Activated CD4-positive, alpha-beta memory T cell treated with anti-CD3 and anti-CD28 coated beads, Interleukin-2, amount 10 ng/mL, durations not matched to agents 7 days and 5 days (primary cell): ENCODE measurements at regions not wholly inside any gene's neighbourhood (a gene's known extent, or its start where the extent isn't known, plus 50 kb on each side); places are given as distances from the start of the nearest gene placed in this dataset.

Experiments
- CTCF ChIA-PET: fragments of 350-600 bp; sonication (Branson Sonifier 250); formaldehyde crosslinking; loops from one replicate; lab custom pipeline; 2021; ENCODE audit warnings: antibody characterized with exemption, inconsistent platforms; lab: Charles Lee
- POLR2A ChIA-PET: fragments of 350-600 bp; sonication (Branson Sonifier 250); formaldehyde crosslinking; loops from one replicate; lab custom pipeline; 2021; ENCODE audit warnings: antibody characterized with exemption; lab: Charles Lee
- DNase-seq: peaks from one replicate; pipeline ENCODE4 v3.0.0-alpha.2; 2020
- H3K27ac Mint-ChIP-seq: one replicate; pipeline ENCODE4 v1.8.0; 2021; ENCODE audit warnings: mild to moderate bottlenecking, mixed read lengths
- H3K27me3 Mint-ChIP-seq: one replicate; pipeline ENCODE4 v1.8.0; 2021; ENCODE audit warnings: mixed read lengths
- H3K36me3 Mint-ChIP-seq: one replicate; pipeline ENCODE4 v1.8.0; 2021; ENCODE audit warnings: low read depth, mixed read lengths
- H3K4me1 Mint-ChIP-seq: one replicate; pipeline ENCODE4 v1.8.0; 2021; ENCODE audit warnings: mixed read lengths
- H3K4me3 Mint-ChIP-seq: one replicate; pipeline ENCODE4 v1.8.0; 2021; ENCODE audit warnings: mild to moderate bottlenecking, mixed read lengths
- H3K9me3 Mint-ChIP-seq: one replicate; pipeline ENCODE4 v1.8.0; 2021; ENCODE audit warnings: mixed read lengths

- H3K4me3 Mint-ChIP-seq = no peak overlapping the region
- ChIA-PET POLR2A (no interaction called here), CTCF (no interaction called here)
- no peaks in the 10 kb centered on the region for H3K27me3 Mint-ChIP-seq
- DNase-seq = no peak
- H3K9me3 Mint-ChIP-seq = no peaks in the 10 kb centered on the region
- no peak overlapping the region for H3K27ac Mint-ChIP-seq
- H3K36me3 Mint-ChIP-seq = no peaks in the 10 kb centered on the region
- H3K4me1 Mint-ChIP-seq = no peaks in the 10 kb centered on the region
Observed at GRCh38 chr4:35216636-35217035, 1027.7 kb downstream of the ARAP2 start.

GRCh38 chr4:35217331-35217730 lies 1027.0 kb downstream of the ARAP2 start:
- DNase-seq = no peak
- CTCF ChIA-PET = no interaction called here
- no peaks in the 10 kb centered on the region for H3K9me3 Mint-ChIP-seq
- no peak overlapping the region for H3K4me3 Mint-ChIP-seq
- H3K27me3 Mint-ChIP-seq = no peaks in the 10 kb centered on the region
- H3K36me3 Mint-ChIP-seq = no peaks in the 10 kb centered on the region
- POLR2A ChIA-PET = no interaction called here
- no peaks in the 10 kb centered on the region for H3K4me1 Mint-ChIP-seq
- no peak overlapping the region for H3K27ac Mint-ChIP-seq

GRCh38 chr4:35228313-35228712 lies 1016.0 kb downstream of the ARAP2 start:
- Mint-ChIP-seq H3K27me3 (no peaks in the 10 kb centered on the region), H3K4me3 (no peak overlapping the region), H3K36me3 (no peaks in the 10 kb centered on the region), H3K27ac (no peak overlapping the region), H3K9me3 (peaks cover 2% of the 10 kb centered on the region), H3K4me1 (no peaks in the 10 kb centered on the region)
- no peak for DNase-seq
- ChIA-PET CTCF (no interaction called here), POLR2A (no interaction called here)

GRCh38 chr4:35229021-35229420 lies 1015.3 kb downstream of the ARAP2 start:
- POLR2A ChIA-PET = no interaction called here
- Mint-ChIP-seq H3K4me3 (no peak overlapping the region), H3K27ac (no peak overlapping the region), H3K27me3 (no peaks in the 10 kb centered on the region), H3K9me3 (peaks cover 2% of the 10 kb centered on the region), H3K36me3 (no peaks in the 10 kb centered on the region), H3K4me1 (no peaks in the 10 kb centered on the region)
- CTCF ChIA-PET = no interaction called here
- DNase-seq = no peak

- H3K4me1 Mint-ChIP-seq = no peaks in the 10 kb centered on the region
- H3K9me3 Mint-ChIP-seq = peaks cover 5% of the 10 kb centered on the region
- H3K27me3 Mint-ChIP-seq = no peaks in the 10 kb centered on the region
- H3K4me3 Mint-ChIP-seq = no peak overlapping the region
- no peak for DNase-seq
- H3K36me3 Mint-ChIP-seq = no peaks in the 10 kb centered on the region
- ChIA-PET CTCF (no interaction called here), POLR2A (no interaction called here)
- H3K27ac Mint-ChIP-seq = no peak overlapping the region
Observed at GRCh38 chr4:35237924-35238323, 1006.4 kb downstream of the ARAP2 start.

- DNase-seq = no peak
- Mint-ChIP-seq H3K4me3 (no peak overlapping the region), H3K27me3 (no peaks in the 10 kb centered on the region), H3K9me3 (peaks cover 2% of the 10 kb centered on the region), H3K4me1 (no peaks in the 10 kb centered on the region), H3K36me3 (no peaks in the 10 kb centered on the region), H3K27ac (no peak overlapping the region)
- ChIA-PET CTCF (no interaction called here), POLR2A (interaction anchor here (0.6 kb wide), 1 partner anchor 1149 kb away, joined by 3 read pairs; no protein-coding TSS in a partner anchor)
Observed at GRCh38 chr4:35238793-35239192, 1005.5 kb downstream of the ARAP2 start.

GRCh38 chr4:35246493-35246892 lies 997.8 kb downstream of the ARAP2 start:
- no peaks in the 10 kb centered on the region for H3K9me3 Mint-ChIP-seq
- CTCF ChIA-PET = no interaction called here
- H3K27me3 Mint-ChIP-seq = no peaks in the 10 kb centered on the region
- POLR2A ChIA-PET = no interaction called here
- no peaks in the 10 kb centered on the region for H3K4me1 Mint-ChIP-seq
- no peak for DNase-seq
- H3K4me3 Mint-ChIP-seq = no peak overlapping the region
- H3K27ac Mint-ChIP-seq = no peak overlapping the region
- H3K36me3 Mint-ChIP-seq = no peaks in the 10 kb centered on the region

GRCh38 chr4:35247047-35247446 lies 997.3 kb downstream of the ARAP2 start:
- CTCF ChIA-PET = no interaction called here
- Mint-ChIP-seq H3K4me3 (no peak overlapping the region), H3K4me1 (no peaks in the 10 kb centered on the region)

GRCh38 chr4:35250331-35250730 lies 994.0 kb downstream of the ARAP2 start:
- no peaks in the 10 kb centered on the region for H3K36me3 Mint-ChIP-seq
- no peak overlapping the region for H3K27ac Mint-ChIP-seq
- no peaks in the 10 kb centered on the region for H3K9me3 Mint-ChIP-seq
- no peak overlapping the region for H3K4me3 Mint-ChIP-seq
- no peaks in the 10 kb centered on the region for H3K27me3 Mint-ChIP-seq
- CTCF ChIA-PET = no interaction called here
- DNase-seq = no peak
- POLR2A ChIA-PET = no interaction called here
- H3K4me1 Mint-ChIP-seq = no peaks in the 10 kb centered on the region

More at GRCh38 chr4:35247047-35247446, 997.3 kb downstream of the ARAP2 start:
- no peaks in the 10 kb centered on the region for H3K9me3 Mint-ChIP-seq
- no peaks in the 10 kb centered on the region for H3K27me3 Mint-ChIP-seq
- POLR2A ChIA-PET = no interaction called here
- DNase-seq = no peak
- no peak overlapping the region for H3K27ac Mint-ChIP-seq
- no peaks in the 10 kb centered on the region for H3K36me3 Mint-ChIP-seq

- Mint-ChIP-seq H3K36me3 (no peaks in the 10 kb centered on the region), H3K27ac (no peak overlapping the region), H3K4me1 (no peaks in the 10 kb centered on the region), H3K4me3 (no peak overlapping the region), H3K27me3 (no peaks in the 10 kb centered on the region), H3K9me3 (no peaks in the 10 kb centered on the region)
- DNase-seq = no peak
- POLR2A ChIA-PET = no interaction called here
- CTCF ChIA-PET = no interaction called here
Observed at GRCh38 chr4:35250761-35251160, 993.6 kb downstream of the ARAP2 start.

GRCh38 chr4:35252071-35252470 lies 992.2 kb downstream of the ARAP2 start:
- DNase-seq = no peak
- CTCF ChIA-PET = no interaction called here
- no peak overlapping the region for H3K27ac Mint-ChIP-seq
- no peaks in the 10 kb centered on the region for H3K36me3 Mint-ChIP-seq
- no peaks in the 10 kb centered on the region for H3K9me3 Mint-ChIP-seq
- no peaks in the 10 kb centered on the region for H3K27me3 Mint-ChIP-seq
- POLR2A ChIA-PET = no interaction called here
- H3K4me3 Mint-ChIP-seq = no peak overlapping the region
- H3K4me1 Mint-ChIP-seq = no peaks in the 10 kb centered on the region

GRCh38 chr4:35252866-35253265 lies 991.4 kb downstream of the ARAP2 start:
- no peak for DNase-seq
- H3K4me3 Mint-ChIP-seq = no peak overlapping the region
- no peaks in the 10 kb centered on the region for H3K27me3 Mint-ChIP-seq
- H3K36me3 Mint-ChIP-seq = no peaks in the 10 kb centered on the region
- no peak overlapping the region for H3K27ac Mint-ChIP-seq
- H3K9me3 Mint-ChIP-seq = peaks cover 2% of the 10 kb centered on the region
- CTCF ChIA-PET = no interaction called here
- POLR2A ChIA-PET = no interaction called here
- H3K4me1 Mint-ChIP-seq = no peaks in the 10 kb centered on the region

GRCh38 chr4:35253331-35253730 lies 991.0 kb downstream of the ARAP2 start:
- Mint-ChIP-seq H3K27ac (no peak overlapping the region), H3K36me3 (no peaks in the 10 kb centered on the region), H3K9me3 (peaks cover 2% of the 10 kb centered on the region), H3K4me1 (no peaks in the 10 kb centered on the region), H3K4me3 (no peak overlapping the region), H3K27me3 (no peaks in the 10 kb centered on the region)
- DNase-seq = no peak
- ChIA-PET POLR2A (no interaction called here), CTCF (no interaction called here)

GRCh38 chr4:35286434-35286833 lies 957.9 kb downstream of the ARAP2 start:
- ChIA-PET POLR2A (no interaction called here), CTCF (no interaction called here)
- no peak for DNase-seq
- H3K36me3 Mint-ChIP-seq = no peaks in the 10 kb centered on the region
- peaks cover 2% of the 10 kb centered on the region for H3K9me3 Mint-ChIP-seq
- no peak overlapping the region for H3K27ac Mint-ChIP-seq
- no peaks in the 10 kb centered on the region for H3K4me1 Mint-ChIP-seq
- H3K27me3 Mint-ChIP-seq = no peaks in the 10 kb centered on the region
- H3K4me3 Mint-ChIP-seq = no peak overlapping the region
